Neuronal stem cell (in vitro differentiated cells): ENCODE measurements at regions not wholly inside any gene's neighbourhood (a gene's known extent, or its start where the extent isn't known, plus 50 kb on each side); places are given as distances from the start of the nearest gene placed in this dataset.

Source experiments
- DNase-seq: peaks from one replicate; pipeline ENCODE4 v3.0.0-alpha.2; 2013; ENCODE audit warnings: low spot score
- H2AFZ ChIP-seq: one replicate; pipeline ENCODE4 v1.6.1; 2013; ENCODE audit warnings: mild to moderate bottlenecking, low read length, inconsistent platforms
- H2AK5ac ChIP-seq: 2 replicates; pipeline ENCODE4 v1.6.1; 2013; ENCODE audit warnings: low read depth, mild to moderate bottlenecking, inconsistent platforms, low read length, moderate library complexity, mixed read lengths
- H2BK120ac ChIP-seq: 2 replicates; pipeline ENCODE4 v1.6.1; 2013; ENCODE audit warnings: low read depth, mild to moderate bottlenecking, inconsistent platforms, low read length, moderate library complexity, mixed read lengths
- H2BK12ac ChIP-seq: one replicate; pipeline ENCODE4 v1.6.1; 2013; ENCODE audit warnings: low read length, inconsistent platforms
- H2BK15ac ChIP-seq: 2 replicates; pipeline ENCODE4 v1.6.1; 2013; ENCODE audit warnings: mild to moderate bottlenecking, low read length, inconsistent platforms, mixed read lengths
- H2BK5ac ChIP-seq: one replicate; pipeline ENCODE4 v1.6.1; 2013; ENCODE audit warnings: inconsistent platforms, mild to moderate bottlenecking, low read length, moderate library complexity
- H3K14ac ChIP-seq: one replicate; pipeline ENCODE4 v1.6.1; 2013; ENCODE audit warnings: low read length, inconsistent platforms
- H3K18ac ChIP-seq: 2 replicates; pipeline ENCODE4 v1.6.1; 2013; ENCODE audit warnings: low read length, inconsistent platforms
- H3K23ac ChIP-seq: 2 replicates; pipeline ENCODE4 v1.6.1; 2013; ENCODE audit warnings: low read depth, mild to moderate bottlenecking, mixed read lengths, low read length, inconsistent platforms; ENCODE audit not compliant: poor library complexity
- H3K27ac ChIP-seq: replicated peaks from 3 replicates; pipeline ENCODE4 v1.5.1; 2013; ENCODE audit warnings: low read length, inconsistent platforms
- H3K27me3 ChIP-seq, 3 experiments: 2 replicates each; pipeline ENCODE4 v1.6.1; 2013; ENCODE audit warnings: low read length in 3 of 3, mild to moderate bottlenecking in 2 of 3, inconsistent platforms in 1 of 3, low read depth in 1 of 3, mixed read lengths in 1 of 3, moderate library complexity in 1 of 3; ENCODE audit not compliant: control insufficient read depth in 3 of 3, insufficient read depth in 3 of 3
- H3K36me3 ChIP-seq, 2 donors: replicated peaks in 1 of 2; 2 replicates each; pipeline ENCODE4 v1.6.1; 2013; ENCODE audit warnings: low read length in 2 of 2; ENCODE audit not compliant: control insufficient read depth in 2 of 2, insufficient read depth in 2 of 2
- H3K4ac ChIP-seq: 2 replicates; pipeline ENCODE4 v1.6.1; 2013; ENCODE audit warnings: inconsistent platforms, mild to moderate bottlenecking, low read length, moderate library complexity
- H3K4me1 ChIP-seq, 2 donors: 1 replicate in 1 of 2; 2 replicates in 1 of 2; pipeline ENCODE4 v1.6.1; 2013; ENCODE audit warnings: low read length in 2 of 2, low read depth in 1 of 2; ENCODE audit not compliant: control insufficient read depth in 2 of 2, insufficient read depth in 1 of 2
- H3K4me2 ChIP-seq: one replicate; pipeline ENCODE4 v1.6.1; 2013; ENCODE audit warnings: mild to moderate bottlenecking, low read length, inconsistent platforms; ENCODE audit not compliant: insufficient read depth, poor library complexity, severe bottlenecking
- H3K4me3 ChIP-seq, 2 donors: 2 replicates each; pipeline ENCODE4 v1.5.1; 2013; ENCODE audit warnings: low read length in 2 of 2, mild to moderate bottlenecking in 2 of 2, inconsistent platforms in 1 of 2, moderate library complexity in 1 of 2
- H3K79me1 ChIP-seq: one replicate; pipeline ENCODE4 v1.6.1; 2013; ENCODE audit warnings: low read depth, mild to moderate bottlenecking, inconsistent platforms, low read length, moderate library complexity
- H3K9ac ChIP-seq: one replicate; pipeline ENCODE4 v1.6.1; 2013; ENCODE audit warnings: mild to moderate bottlenecking, low read depth, low read length, inconsistent platforms; ENCODE audit not compliant: poor library complexity
- H3K9me3 ChIP-seq, 2 donors: replicated peaks in 1 of 2; 2 replicates each; pipeline versions ENCODE3 to v1.6.1; 2013; ENCODE audit warnings: low read length in 2 of 2, mild to moderate bottlenecking in 2 of 2, inconsistent platforms in 1 of 2, low read depth in 1 of 2, mixed read lengths in 1 of 2, moderate library complexity in 1 of 2; ENCODE audit not compliant: control insufficient read depth in 2 of 2, insufficient read depth in 1 of 2
- H4K8ac ChIP-seq: one replicate; pipeline ENCODE4 v1.6.1; 2013; ENCODE audit warnings: low read depth, mild to moderate bottlenecking, inconsistent platforms, low read length, moderate library complexity
- H4K91ac ChIP-seq: one replicate; pipeline ENCODE4 v1.6.1; 2013; ENCODE audit warnings: low read length, low read depth, mild to moderate bottlenecking, inconsistent platforms; ENCODE audit not compliant: poor library complexity
- WGBS, 2 donors: extraction: QIAGEN DNeasy Blood & Tissue Kit; methylation state at CpG; one replicate each; pipeline ENCODE4 v1.1.7; 2013; ENCODE audit warnings: missing lambda C conversion rate in 2 of 2, mixed read lengths in 1 of 2; ENCODE audit not compliant: insufficient read length in 2 of 2, insufficient replicate concordance in 1 of 2; ENCODE audit errors: extremely low coverage in 2 of 2; 5-methylcytosine and 5-hydroxymethylcytosine counted together

DNA sequence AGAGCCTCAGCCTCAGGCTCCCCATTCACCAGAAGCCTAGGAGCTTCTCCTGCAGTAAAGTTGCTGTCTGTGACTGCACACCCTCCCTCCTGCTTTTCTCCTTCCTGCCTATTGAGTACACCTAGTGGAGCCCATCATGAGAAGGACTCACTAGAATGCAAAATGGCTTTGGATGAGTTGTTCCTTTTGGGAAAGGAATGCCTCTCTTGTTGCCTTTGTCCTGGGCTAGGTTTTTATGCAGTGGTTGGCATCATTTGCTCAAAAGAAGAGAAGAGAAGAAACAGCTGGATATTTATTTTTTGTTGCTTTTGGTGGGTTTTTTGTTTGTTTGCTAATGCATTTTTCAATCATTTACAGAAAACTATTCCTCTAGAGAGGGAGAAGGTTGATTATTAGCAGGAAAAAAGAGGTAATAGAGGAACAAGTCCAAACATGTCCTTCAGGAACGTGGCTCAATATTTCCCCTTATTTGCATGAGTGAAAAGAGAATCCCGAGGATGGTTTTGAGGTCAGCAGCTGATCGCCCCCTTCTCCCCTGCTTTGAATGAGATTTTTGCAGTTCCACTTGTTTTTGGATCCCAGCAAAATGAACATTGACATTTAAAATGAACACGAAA lies 369.9 kb upstream of the NRP1 start:
- no peaks in the 10 kb centered on the region for H3K36me3 ChIP-seq
- no peaks in the 10 kb centered on the region for H3K27me3 ChIP-seq
- H3K4me1 ChIP-seq, result peaks cover 7 to 12% of the 10 kb centered on the region in 2 donors
- WGBS, 2 donors, result no CpG with 5 or more reads among the region's 4 CpGs
- no peaks in the 10 kb centered on the region for H3K79me1 ChIP-seq
- no peak overlapping the region for H2BK12ac ChIP-seq
- no peaks in the 10 kb centered on the region for H3K9me3 ChIP-seq
- no peak overlapping the region for H3K18ac ChIP-seq
- H2BK120ac ChIP-seq, result no peak overlapping the region
- no peak overlapping the region for H3K14ac ChIP-seq
- H2BK5ac ChIP-seq, result no peak overlapping the region
- H2AK5ac ChIP-seq, result no peak overlapping the region
- H3K4ac ChIP-seq, result no peak overlapping the region
- H3K4me2 ChIP-seq, result no peak overlapping the region
- H3K9ac ChIP-seq, result no peak overlapping the region
- H2BK15ac ChIP-seq, result no peak overlapping the region
- H3K27ac ChIP-seq, result no peak overlapping the region
- no peak for DNase-seq
- H2AFZ ChIP-seq, result peak overlapping the region; percentile 53
- no peak overlapping the region for H3K4me3 ChIP-seq
- H3K23ac ChIP-seq, result no peak overlapping the region
- H4K91ac ChIP-seq, result no peak overlapping the region
- H4K8ac ChIP-seq, result no peak overlapping the region

DNA sequence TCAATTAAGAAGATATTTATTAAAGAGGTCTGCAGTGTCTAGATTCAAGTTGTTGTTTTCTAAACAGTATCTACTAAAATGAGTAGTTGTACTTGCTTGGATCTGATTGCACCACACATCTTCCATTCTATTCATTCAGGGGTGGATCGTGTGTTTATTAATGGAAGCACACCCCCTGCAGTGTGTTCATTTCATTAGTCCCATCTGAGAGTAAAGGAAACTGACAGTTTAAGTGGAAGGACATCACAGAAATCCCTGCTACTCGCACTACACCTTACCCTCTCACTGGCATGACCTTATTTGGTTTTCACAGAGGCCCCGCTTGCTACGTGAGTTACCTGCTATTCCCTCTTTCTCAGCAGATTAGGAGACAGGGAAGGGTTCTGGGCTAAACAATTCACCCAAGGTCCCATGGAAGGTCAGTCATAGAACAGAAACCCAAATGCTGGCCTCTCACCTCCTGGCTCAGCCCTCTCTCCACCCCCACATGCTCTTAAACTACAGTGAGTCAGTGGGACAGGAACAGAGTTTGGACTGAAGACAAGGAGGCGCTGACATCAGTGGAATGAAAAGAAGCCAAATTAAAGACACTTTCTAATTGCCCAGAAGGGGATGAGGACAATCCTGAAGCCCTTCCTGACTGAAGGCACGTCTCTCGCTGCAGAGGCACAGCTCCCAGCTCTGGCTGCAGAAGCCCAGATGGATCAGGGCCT lies 369.2 kb upstream of the NRP1 start:
- no peak overlapping the region for H3K23ac ChIP-seq
- H2BK12ac ChIP-seq, result no peak overlapping the region
- peak overlapping the region; percentile 10 for H3K27ac ChIP-seq
- H3K18ac ChIP-seq, result no peak overlapping the region
- H4K8ac ChIP-seq, result no peak overlapping the region
- no peak overlapping the region for H2BK15ac ChIP-seq
- no peak overlapping the region for H3K14ac ChIP-seq
- no peak overlapping the region for H3K4ac ChIP-seq
- H3K4me2 ChIP-seq, result no peak overlapping the region
- no peaks in the 10 kb centered on the region for H3K79me1 ChIP-seq
- H3K4me1 ChIP-seq, result peaks cover 7 to 12% of the 10 kb centered on the region in 2 donors
- WGBS, 2 donors, result no CpG with 5 or more reads among the region's 7 CpGs
- peak overlapping the region; percentile 53 for H2AFZ ChIP-seq
- no peaks in the 10 kb centered on the region for H3K27me3 ChIP-seq
- no peaks in the 10 kb centered on the region for H3K9me3 ChIP-seq
- no peaks in the 10 kb centered on the region for H3K36me3 ChIP-seq
- no peak for DNase-seq
- H2BK5ac ChIP-seq, result no peak overlapping the region
- no peak overlapping the region for H2BK120ac ChIP-seq
- no peak overlapping the region for H4K91ac ChIP-seq
- H3K4me3 ChIP-seq, result no peak overlapping the region
- H2AK5ac ChIP-seq, result no peak overlapping the region
- H3K9ac ChIP-seq, result no peak overlapping the region

DNA sequence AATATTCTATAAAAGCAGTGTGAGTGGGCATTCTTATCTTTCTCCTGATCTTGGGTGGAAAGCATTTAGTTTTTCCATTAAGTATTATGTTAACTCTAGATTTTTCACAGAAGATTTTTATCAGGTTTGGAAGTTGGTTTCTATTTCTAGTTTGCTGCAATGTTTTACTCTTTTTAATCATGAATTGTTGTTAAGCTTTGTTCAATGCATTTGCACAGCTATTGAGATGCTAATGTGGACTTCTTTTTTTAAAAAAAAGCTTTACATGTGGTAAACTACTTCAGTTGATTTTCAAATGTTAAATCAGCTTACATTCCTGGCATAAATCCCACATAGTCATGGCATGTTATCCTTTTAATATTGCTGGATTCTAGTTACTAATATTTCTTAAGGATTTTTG lies 363.6 kb upstream of the NRP1 start:
- no peak overlapping the region for H3K27ac ChIP-seq
- H3K79me1 ChIP-seq, result no peaks in the 10 kb centered on the region
- no peak overlapping the region for H3K4ac ChIP-seq
- no peaks in the 10 kb centered on the region for H3K27me3 ChIP-seq
- no peak overlapping the region for H2BK12ac ChIP-seq
- no peak overlapping the region for H4K91ac ChIP-seq
- no peak overlapping the region for H3K23ac ChIP-seq
- H3K14ac ChIP-seq, result no peak overlapping the region
- peak overlapping the region; percentile 1 for H2AFZ ChIP-seq
- no peak overlapping the region for H3K18ac ChIP-seq
- H2BK5ac ChIP-seq, result no peak overlapping the region
- H3K4me1 ChIP-seq, result peaks cover 0 to 4% of the 10 kb centered on the region in 2 donors
- no peak overlapping the region for H4K8ac ChIP-seq
- H2AK5ac ChIP-seq, result no peak overlapping the region
- H3K36me3 ChIP-seq, result no peaks in the 10 kb centered on the region
- peaks cover 0 to 4% of the 10 kb centered on the region in 2 donors for H3K9me3 ChIP-seq
- H3K9ac ChIP-seq, result no peak overlapping the region
- DNase-seq, result no peak
- H2BK120ac ChIP-seq, result no peak overlapping the region
- no peak overlapping the region for H3K4me3 ChIP-seq
- H3K4me2 ChIP-seq, result no peak overlapping the region
- no peak overlapping the region for H2BK15ac ChIP-seq

DNA sequence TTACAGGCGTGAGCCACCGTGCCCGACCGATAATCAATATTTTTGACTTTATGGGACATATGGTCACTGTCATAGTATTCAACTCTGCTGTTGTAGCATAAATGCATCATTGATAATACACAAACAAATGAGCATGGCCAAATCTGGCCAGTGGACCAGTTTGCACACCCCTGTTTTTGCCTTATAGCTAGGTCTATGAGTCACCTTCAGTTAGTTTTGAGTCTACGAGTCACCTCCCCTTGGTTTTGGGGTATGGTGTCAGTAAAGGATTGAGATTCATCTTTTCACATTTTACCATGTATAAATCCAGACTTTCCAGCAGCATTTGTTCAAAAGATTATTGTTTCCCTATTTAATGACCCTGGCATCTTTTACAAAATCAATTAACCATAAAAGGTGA lies 362.5 kb upstream of the NRP1 start:
- DNase-seq, result no peak
- no peak overlapping the region for H2AK5ac ChIP-seq
- no CpG with 5 or more reads among the region's 5 CpGs for WGBS, 2 donors
- no peak overlapping the region for H2BK15ac ChIP-seq
- H3K4me1 ChIP-seq, result peaks cover 0 to 4% of the 10 kb centered on the region in 2 donors
- no peaks in the 10 kb centered on the region for H3K79me1 ChIP-seq
- no peak overlapping the region for H2AFZ ChIP-seq
- H3K36me3 ChIP-seq, result no peaks in the 10 kb centered on the region
- H3K23ac ChIP-seq, result no peak overlapping the region
- no peak overlapping the region for H3K18ac ChIP-seq
- no peak overlapping the region for H4K8ac ChIP-seq
- peaks cover 0 to 4% of the 10 kb centered on the region in 2 donors for H3K9me3 ChIP-seq
- H2BK5ac ChIP-seq, result no peak overlapping the region
- H3K4ac ChIP-seq, result no peak overlapping the region
- no peak overlapping the region for H2BK12ac ChIP-seq
- H3K4me3 ChIP-seq, result no peak overlapping the region
- H3K14ac ChIP-seq, result no peak overlapping the region
- H4K91ac ChIP-seq, result no peak overlapping the region
- no peak overlapping the region for H3K4me2 ChIP-seq
- no peak overlapping the region for H3K27ac ChIP-seq
- no peak overlapping the region for H2BK120ac ChIP-seq
- no peak overlapping the region for H3K9ac ChIP-seq
- no peaks in the 10 kb centered on the region for H3K27me3 ChIP-seq
